Activated T-cell treated with anti-CD3 and anti-CD28 coated beads for 48 hours (primary cell): ENCODE measurements at regions not wholly inside any gene's neighbourhood (a gene's known extent, or its start where the extent isn't known, plus 50 kb on each side); places are given as distances from the start of the nearest gene placed in this dataset.
"Not testable (repeated sequence)": the region's sequence is repeated elsewhere in the genome, so short reads cannot be mapped to it uniquely, and the experiment has no call there.

ENCODE experiments used
- DNase-seq: peaks from one replicate; pipeline ENCODE4 v3.0.0-alpha.2; 2020; ENCODE audit warnings: low read depth

DNA sequence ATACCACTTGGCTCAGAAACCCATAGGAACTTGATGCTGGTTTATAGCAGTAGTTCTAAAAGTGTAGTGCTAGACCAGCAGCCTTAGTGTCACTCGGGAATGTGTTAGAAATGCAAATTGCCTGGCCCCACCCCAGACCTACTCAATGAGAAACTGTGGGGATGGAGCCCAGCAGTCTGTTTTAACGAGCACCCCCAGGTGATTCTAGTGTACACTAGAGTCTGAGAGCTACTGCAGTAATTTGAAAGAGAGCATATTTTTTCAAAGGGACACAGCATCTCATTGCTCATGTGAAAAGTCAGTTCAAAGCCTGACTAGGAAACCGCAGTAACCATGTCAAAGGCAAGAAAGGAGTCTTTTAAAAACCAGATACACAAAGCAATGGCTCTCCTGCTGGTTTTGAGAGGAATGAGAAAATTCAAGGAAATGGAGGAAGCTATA lies 313.4 kb downstream of the SQOR start:
- DNase-seq: no peak

DNA sequence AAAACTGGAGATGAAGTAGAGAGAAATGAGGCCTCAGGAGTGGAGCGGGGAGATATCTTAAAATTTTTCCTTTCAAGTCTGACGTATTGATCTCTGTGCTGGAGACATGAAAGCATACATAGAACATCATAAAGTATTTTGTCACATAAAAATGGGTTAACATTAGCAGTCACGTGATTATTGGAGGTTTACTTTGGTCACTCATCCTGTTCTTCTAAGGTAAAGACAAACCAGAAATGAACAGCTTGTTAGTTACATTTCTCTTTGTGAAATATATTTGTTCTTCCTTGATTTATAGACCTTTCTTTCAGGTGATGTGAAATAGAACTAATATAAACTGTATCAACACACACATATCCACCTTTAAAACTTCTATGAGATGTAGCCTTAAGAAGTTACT lies 324.1 kb downstream of the SQOR start:
- no peak for DNase-seq

DNA sequence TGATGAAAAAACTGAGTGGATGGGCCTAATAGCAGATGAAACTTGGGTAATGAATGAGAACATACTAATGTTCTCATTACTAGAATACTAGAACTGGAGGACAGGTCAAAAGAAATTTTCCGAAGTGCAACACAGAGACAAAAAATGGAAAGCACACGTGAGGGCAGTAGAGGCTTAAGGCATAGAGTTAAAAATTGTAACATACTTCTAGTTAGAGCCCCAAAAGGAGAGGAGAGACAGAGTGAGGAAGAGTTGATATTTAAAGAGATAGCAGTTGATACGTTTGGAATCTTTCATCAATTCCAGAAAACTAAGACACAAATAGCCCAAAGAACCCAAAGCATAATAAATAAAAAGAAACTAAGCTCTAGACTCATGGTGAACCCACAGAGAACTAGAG lies 327.9 kb downstream of the SQOR start:
- DNase-seq: no peak

DNA sequence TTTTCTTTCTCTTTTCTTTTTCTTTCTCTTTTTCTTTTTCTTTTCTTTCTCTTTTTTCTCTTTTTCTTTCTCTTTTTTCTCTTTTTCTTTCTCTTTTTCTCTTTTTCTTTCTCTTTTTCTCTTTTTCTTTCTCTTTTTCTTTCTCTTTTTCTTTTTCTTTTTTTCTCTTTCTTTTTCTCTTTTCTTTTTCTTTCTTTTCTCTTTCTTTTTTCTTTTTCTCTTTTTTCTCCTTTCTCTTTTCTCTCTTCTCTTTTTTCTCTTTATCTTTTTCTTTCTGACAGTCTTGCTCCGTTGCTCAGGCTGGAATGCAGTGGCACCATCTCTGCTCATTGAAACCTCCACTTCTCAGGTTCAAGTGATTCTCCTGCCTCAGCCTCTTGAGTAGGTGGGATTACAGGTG lies 335.7 kb downstream of the SQOR start:
- DNase-seq: no peak

DNA sequence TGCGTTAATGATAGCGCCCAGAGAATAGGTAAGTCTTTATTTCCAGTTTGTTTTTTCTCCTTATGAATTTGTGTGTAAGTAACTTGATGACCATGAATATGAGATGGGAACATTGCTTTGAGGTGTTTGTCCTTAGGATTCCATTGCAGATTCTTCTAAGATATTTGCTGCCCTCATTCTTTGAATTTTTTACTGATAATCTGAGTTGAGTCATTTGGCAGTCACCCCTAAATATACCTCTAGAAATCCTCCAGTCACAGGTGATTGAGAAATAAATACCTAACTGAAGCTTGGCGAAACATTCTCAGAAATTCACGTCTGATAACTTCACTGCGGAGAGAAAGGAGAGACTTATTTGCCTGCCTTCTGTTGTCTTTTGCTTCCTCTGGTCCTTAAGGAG lies 345.5 kb downstream of the SQOR start:
- no peak for DNase-seq

DNA sequence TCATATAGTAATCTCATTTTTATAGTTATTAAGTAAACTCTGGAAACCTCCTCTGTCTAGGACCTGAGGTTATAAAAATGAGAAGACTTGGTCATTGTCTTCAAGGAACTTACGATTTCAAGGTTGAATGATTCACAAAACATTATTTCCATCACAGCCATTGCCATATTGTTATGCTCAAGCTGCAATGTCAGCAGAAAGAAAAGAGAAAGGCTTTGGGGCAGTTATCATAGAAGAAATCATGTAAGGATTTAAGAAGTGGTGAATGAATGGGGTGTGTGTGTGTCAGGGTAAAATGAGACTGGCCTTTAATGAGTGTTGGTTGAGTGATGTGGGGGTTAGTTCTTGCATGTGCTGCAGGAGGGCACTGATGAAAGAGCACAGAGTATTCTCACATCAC lies 346.8 kb downstream of the SQOR start:
- DNase-seq: no peak

DNA sequence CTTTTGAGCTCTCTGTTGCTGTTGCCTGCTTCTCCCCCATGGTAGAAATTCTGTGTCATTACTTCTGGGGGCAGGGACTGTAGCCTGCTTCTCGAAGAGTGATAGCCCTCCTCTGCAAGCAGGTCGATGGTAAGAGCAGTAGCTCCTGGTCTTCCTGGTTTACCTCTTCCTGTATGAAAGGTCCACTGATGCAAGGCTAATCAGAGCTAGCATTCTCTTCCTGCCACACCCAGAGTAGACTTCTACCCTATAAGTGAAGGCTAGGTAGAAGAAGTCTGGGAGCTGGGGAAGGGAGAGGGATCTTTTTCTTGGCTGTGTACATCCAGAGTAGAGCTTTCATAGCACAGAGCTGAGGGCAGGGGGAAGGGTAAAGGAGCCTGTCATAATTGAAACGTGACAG lies 357.0 kb downstream of the SQOR start:
- DNase-seq: no peak

DNA sequence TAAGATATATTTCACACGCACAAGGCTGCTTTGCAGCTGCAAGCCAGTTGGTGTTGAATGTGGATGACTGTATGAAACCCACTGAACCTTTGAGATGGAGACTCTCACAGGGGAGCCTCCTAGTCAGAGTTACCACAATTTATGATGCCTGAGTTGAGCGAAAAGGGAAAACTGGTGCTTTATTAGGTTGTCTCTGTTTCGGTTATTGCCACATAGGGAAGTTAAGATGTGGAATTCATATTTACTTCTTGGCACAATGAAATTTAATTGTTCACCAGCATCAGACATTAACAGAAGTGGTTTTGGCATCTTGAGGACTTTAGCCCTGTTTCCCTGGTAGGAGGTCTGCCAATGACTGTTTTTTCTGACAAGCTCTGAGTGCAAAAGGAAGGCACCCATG lies 358.2 kb downstream of the SQOR start:
- DNase-seq: no peak

DNA sequence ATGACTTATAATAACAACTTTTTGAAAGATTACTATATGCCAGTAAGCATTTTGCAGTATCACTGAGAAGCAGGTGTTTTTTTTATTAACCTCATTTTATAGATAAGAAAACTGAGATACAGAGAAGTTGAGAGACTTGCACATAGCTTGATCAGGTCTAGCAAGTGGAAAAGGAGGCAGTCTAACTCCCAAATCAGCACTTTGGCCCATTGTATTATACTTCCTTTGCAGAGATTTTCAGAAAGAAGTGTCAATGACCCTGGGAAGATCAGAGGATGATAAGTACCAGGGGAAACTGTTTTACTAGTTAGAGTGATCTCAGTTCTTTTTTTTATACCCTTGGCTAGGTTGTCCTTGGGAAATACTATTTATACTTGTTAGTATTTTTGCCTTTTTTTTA lies 358.7 kb downstream of the SQOR start:
- no peak for DNase-seq

DNA sequence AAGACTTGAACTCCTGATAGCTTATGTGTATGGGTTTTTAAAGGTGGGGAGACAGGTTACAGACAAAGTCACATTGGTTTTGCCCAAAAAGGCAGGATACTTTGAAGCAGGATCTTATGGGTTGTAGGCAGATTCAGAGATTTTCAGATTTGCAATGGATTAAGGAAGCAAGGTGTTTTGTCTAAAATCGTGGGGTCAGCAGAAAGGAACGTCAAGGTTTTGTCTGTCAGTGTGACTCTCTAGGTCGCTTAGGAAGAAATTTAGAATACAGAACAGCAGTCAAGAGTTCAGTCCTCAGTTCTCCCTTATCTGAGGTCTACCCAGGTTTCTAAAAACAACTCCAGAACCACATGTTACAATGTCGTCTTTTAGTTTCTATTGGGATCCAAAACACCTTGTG lies 361.0 kb downstream of the SQOR start:
- no peak for DNase-seq

DNA sequence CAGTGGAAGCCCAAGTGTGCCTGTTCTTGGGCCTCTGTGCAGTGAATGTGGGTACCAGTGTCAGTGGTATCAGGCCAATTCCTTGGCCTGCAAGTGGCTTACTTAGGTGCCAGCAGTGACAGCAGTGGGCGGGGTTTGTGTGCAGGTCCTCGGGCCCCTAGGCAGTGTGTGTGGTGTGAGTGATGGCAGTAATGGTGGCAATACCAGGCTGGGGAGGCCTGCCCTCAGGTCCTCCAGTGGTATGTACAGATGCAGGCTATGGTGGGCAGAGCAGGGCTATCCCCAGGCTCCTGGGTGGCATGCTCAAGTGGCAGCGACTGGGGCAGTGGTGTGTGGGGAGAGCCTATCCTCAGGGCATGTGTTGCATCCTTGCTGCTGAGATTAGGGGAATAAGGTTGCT lies 379.7 kb downstream of the SQOR start:
- DNase-seq: no peak

DNA sequence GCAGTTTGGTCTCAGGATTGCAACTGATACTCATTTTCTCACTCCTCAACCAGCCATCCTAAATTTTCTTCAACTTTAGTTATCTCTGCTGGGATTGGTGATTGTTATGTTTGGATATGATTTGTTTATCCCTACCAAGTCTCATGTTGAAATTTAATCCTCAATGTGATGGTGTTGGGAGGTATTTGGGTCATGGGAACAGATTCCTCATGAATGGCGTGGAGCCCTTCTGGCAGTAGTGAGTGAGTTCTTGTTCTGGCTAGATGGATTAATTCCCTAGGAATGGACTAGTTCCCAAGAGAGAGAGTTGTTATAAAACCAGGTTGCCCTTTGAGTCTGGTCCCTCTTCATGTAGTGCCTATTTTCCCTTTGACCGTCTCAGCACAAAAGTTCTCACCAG lies 399.9 kb downstream of the SQOR start:
- no peak for DNase-seq

DNA sequence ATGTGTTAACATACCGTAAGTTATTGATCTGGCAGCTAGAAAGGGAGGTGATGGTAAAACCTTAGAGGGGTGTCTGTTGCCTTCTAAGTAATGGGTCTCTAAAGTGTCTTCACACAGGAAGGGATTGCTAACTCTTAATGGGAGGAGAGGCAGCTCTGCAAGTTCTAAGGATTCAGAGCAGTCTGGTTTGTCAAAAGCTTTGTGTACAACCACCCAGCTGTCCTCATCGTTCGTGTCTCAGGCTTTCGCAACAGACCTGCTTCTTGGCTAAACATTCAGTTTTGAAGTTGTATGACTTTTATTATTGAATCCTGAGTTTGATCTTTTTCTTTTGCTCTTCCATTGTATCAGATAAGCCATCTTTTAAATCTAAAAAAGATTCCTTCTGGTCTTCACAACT lies 404.9 kb downstream of the SQOR start:
- DNase-seq: no peak

DNA sequence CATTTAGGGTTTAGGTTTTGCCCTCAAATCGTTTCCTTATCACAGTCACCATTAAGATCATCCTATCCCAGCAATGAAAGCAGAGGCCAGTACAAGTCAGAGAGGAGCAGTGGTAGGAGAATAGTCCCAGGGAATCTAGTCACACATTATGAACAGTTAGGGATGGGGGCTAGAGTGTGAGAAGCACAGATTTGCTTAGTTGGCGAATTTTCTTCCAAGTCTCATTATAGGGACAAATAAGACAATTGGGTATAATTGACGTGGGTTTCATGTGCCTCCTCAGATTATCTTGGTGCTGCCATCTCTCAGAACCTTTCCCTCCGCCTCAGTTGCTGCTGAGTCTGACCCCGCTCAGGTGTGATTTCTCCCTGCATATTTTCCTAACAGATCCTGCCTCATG lies 407.1 kb downstream of the SQOR start:
- DNase-seq: no peak

DNA sequence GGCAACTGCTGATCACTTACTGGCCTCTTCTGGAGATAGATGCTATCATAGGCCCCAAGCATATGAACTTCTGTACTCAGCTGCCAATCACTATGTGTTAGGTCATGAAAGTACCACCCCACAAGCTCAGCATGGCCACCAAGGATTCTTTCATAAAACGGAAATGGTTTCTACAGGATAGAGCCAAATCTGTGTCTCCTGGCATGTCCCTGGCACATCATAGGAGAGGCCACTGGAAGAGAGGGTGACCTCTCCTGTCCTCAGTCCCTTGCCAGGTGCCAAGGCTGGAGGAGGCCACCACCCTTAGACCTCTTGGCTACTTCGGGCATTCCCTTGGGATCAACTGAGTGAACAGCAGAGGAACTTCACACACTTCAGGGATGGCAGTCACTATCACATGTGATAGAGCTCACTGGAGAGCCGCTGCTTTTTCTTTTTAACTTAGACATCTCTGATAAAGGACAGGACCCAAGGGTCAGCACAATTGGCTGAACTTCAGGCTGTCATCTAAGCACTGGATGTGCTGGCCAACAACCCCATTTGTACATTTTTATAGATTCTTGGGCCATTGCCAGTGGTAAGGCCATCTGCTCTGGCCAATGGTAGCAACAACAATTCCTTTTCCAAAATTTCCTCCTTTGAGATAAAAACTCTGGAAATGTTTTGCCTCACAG lies 425.2 kb downstream of the SQOR start:
- DNase-seq: no peak

DNA sequence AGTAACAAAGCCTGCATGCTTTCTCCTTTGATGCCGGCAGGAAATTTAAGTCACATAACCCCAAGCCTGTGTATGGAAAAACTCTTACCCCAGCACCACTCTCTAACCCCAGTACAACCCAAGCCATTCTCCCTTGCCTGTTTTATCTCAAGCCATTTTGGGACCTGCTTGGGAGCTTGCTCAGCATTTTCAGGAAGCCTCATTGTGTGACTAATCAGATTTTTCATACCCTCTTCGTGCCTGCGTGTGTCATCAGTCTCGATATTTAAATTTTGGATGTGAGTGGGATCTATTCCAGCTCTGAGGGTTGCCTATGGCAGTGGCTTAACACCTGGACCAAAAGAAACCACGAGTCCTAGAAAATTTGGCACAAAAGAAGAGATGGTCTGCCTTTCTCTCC lies 426.2 kb downstream of the SQOR start:
- no peak for DNase-seq

DNA sequence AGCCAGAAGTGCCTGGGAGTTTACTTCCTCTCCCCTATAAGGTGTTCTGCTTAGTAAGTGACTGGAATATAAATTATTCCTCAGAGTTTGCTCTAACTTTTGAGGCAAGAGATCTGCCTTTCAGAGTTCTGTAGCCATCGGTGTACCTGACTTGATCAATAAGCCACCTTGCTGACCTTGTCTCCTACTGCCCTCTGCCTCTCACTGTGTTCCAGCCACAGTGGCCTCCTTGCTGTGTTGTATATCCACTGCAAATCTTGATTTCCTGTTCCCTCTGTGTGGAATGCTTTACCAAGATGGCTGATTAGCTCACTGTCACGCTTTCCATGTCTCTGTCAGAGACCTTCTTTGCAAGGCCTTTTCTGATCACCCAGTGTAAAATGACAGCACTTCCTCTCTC lies 442.4 kb downstream of the SQOR start:
- DNase-seq: no peak

DNA sequence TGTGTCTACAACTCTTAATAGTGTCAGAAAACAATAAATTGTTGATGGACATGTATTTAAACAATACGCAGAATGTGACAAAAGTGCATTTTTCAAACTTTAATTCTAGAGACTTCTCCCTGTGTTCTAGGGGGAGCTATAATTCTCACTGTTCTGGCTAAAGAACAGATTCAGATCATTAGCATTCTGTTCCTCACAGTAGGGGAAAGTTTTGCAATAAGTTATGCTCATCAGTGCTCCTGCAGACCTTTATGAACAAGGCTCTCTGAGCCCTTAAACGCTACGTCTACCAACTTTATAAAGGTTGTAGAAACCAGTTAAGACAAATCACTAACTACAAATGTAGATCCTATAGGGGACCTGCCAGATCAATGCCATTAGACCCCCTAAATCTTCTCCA lies 444.2 kb downstream of the SQOR start:
- DNase-seq: no peak

DNA sequence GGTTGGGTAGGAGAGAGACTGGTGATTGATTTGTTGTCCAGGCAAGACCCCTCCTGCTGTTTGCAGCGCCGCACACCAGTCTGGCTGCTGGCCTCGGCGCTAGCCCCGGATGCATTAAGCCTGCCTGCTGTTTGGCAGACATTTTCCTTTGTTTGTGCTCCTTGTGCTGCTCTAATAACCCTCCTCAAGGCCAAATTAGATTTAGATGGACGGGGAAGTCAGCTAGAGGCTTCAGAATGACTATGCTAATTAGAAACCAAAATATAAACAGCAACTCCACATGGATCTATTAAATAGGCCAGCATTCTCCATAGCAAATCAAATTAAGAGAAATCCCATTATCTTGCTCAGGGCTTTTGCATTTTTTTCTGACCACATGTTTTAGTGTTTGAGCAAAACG lies 445.2 kb downstream of the SQOR start:
- no peak for DNase-seq

DNA sequence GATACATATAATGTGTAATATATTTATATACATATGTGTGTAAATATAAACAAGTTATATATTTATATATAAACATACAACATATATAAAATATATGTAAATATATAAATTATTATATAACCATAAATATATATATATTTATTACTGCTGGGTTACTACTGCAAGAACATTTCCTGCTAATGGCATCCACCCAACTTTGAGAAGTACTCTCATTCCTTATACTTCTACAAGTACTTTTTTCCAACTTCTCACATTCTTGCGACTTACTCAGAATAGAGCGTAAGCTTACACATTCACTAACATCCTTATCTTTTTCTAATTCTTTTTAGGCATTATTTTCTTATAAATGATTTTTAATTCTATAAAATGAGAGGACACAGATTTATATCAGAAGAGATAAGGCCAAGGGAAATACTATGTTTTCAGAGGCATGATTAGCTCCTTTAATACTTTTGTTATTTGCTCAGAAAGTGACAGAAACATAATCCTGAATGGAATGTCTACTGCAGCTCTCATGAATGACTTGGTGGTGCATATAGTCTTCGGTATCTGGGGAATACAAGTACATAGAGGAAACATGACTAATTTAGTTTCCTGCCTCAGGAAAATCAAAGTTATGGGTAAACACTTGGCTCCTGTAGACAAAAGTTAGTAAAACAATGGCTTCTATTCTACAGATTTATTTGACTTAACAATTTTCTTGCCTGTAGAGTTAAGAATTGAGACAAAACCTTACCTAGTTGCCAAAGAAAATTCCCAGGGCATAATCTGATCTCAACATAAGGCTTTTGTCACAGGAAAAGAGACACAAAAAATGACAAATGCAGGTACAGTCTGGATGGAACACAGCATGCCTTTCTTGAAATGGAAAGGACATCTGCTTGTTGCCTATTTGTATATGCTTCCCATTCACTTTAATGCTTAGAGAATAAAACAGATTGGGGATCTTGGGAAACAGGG lies 453.9 kb downstream of the SQOR start:
- DNase-seq: no peak

DNA sequence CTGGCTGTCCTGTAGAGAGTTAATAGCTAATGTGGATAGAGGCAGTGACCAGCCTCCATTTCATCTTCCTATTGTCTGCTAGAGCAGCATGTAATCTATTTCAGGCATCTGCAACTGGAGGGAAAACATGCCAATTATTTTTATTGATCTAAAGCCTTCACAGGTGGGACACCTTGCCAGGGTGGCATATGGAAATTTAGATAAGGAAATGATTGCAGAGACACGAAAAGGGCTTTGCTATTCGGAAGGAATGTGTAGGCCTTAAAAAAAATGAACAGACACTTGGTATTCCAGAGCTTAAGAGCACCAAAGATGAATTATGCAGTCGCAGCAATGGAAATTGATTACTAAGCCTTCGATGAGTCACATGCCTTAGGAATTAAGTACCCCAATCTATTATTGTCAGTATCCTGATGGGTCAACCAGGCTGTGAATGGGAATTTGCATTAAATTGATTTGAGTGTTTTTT lies 454.7 kb downstream of the SQOR start:
- DNase-seq: no peak

DNA sequence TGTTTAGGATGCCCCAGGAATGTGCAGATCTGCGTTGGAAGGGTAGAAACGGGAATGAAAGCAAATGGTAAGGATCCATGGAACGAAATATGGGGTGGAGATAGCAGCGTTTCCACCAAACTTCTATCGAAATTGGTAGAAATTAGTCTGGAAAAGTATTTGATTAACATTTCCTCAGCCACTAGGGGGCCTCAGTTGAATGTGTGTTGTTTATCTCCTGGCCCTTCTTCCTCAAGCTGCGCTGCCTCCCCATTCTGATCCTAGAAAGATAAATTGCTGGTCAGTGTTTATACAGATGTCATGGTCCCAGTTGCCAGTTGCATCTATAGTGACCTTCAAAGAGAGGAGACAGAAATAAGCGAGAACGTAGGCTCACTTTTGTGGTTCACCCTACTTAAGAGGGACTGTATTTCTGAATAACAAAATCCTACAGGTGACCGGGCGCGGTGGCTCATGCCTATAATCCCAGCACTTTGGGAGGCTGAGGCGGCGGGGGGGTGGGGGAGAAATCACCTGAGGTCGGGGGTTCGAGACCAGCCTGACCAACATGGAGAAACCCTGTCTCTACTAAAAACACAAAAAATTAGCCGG lies 457.1 kb downstream of the SQOR start:
- no peak for DNase-seq

DNA sequence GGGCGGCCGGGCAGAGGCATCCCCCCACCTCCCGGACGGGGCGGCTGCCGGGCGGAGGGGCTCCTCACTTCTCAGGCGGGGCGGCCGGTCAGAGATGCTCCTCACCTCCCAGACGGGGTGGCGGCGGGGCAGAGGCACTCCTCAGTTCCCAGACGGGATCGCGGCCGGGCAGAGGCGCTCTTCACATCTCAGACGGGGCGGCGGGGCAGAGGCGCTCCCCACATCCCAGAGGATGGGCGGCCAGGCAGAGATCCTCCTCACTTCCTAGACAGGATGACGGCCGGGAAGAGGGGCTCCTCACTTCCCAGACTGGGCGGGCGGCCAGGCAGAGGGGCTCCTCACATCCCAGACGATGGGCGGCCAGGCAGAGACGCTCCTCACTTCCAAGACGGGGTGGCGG lies 463.2 kb downstream of the SQOR start:
- not testable (repeated sequence) for DNase-seq
